Fibroblast of lung (primary cell): ENCODE measurements at regions not wholly inside any gene's neighbourhood (a gene's known extent, or its start where the extent isn't known, plus 50 kb on each side); places are given as distances from the start of the nearest gene placed in this dataset.

Source experiments
- DNase-seq, 2 donors: peaks; one replicate each; pipeline versions ENCODE4 v3.0.0 to v3.0.0-alpha.2; 2010; ENCODE audit warnings: low read depth in 2 of 2
- H2AFZ ChIP-seq: 2 replicates; pipeline ENCODE4 v1.5.1; 2012; ENCODE audit warnings: low read length, control low read depth, inconsistent platforms
- H3K27ac ChIP-seq: 2 replicates; pipeline ENCODE4 v1.5.1; 2011; ENCODE audit warnings: low read length, control low read depth; ENCODE audit not compliant: insufficient read depth
- H3K27me3 ChIP-seq: 2 replicates; pipeline ENCODE4 v1.5.1; 2011; ENCODE audit warnings: mild to moderate bottlenecking, low read length; ENCODE audit not compliant: control insufficient read depth, insufficient read depth
- H3K36me3 ChIP-seq: 2 replicates; pipeline ENCODE4 v1.5.1; 2011; ENCODE audit warnings: low read length; ENCODE audit not compliant: control insufficient read depth, insufficient read depth
- H3K4me1 ChIP-seq: 2 replicates; pipeline ENCODE4 v1.5.1; 2011; ENCODE audit warnings: low read length; ENCODE audit not compliant: control insufficient read depth, insufficient read depth; ENCODE audit errors: extremely low read depth
- H3K4me2 ChIP-seq: 2 replicates; pipeline ENCODE4 v1.5.1; 2011; ENCODE audit warnings: low read length, control low read depth; ENCODE audit not compliant: insufficient read depth; ENCODE audit errors: extremely low read depth
- H3K4me3 ChIP-seq, 4 experiments: fragments of 200-600 bp in 1 of 4; sonication (generic) in 1 of 4; replicated peaks in 1 of 4; 2 replicates each; pipeline ENCODE4 v1.5.1; 2011 to 2016; ENCODE audit warnings: low read length in 4 of 4, low read depth in 3 of 4, mild to moderate bottlenecking in 3 of 4, control low read depth in 2 of 4, inconsistent platforms in 1 of 4, mixed read lengths in 1 of 4; ENCODE audit not compliant: insufficient read depth in 1 of 4; ENCODE audit errors: control extremely low read depth in 1 of 4
- H3K79me2 ChIP-seq: 2 replicates; pipeline ENCODE4 v1.5.1; 2012; ENCODE audit warnings: mild to moderate bottlenecking, low read length, inconsistent platforms; ENCODE audit not compliant: control insufficient read depth, insufficient read depth
- H3K9ac ChIP-seq: 2 replicates; pipeline ENCODE4 v1.5.1; 2011; ENCODE audit warnings: mild to moderate bottlenecking, low read length, control low read depth; ENCODE audit not compliant: insufficient read depth
- H3K9me3 ChIP-seq: 2 replicates; pipeline ENCODE4 v1.5.1; 2012; ENCODE audit warnings: low read depth, low read length; ENCODE audit not compliant: control insufficient read depth, insufficient read depth
- H4K20me1 ChIP-seq: 2 replicates; pipeline ENCODE4 v1.5.1; 2011; ENCODE audit warnings: low read length; ENCODE audit not compliant: control insufficient read depth, insufficient read depth; ENCODE audit errors: extremely low read depth
- EZH2 ChIP-seq: IDR thresholded peaks from 2 replicates; pipeline ENCODE4 v1.5.1; 2012; ENCODE audit warnings: low read length, control low read depth, mild to moderate bottlenecking; ENCODE audit errors: missing control alignments
- TF ChIP-seq, protein P1 (sequence below), 2 donors: IDR thresholded peaks in 1 of 2; conservative IDR thresholded peaks in 1 of 2; 1 replicate in 1 of 2; 2 replicates in 1 of 2; pipeline ENCODE4 v1.5.1; 2011 to 2012; ENCODE audit warnings: low read length in 2 of 2, control low read depth in 1 of 2, inconsistent platforms in 1 of 2, low read depth in 1 of 2, mild to moderate bottlenecking in 1 of 2

DNA sequence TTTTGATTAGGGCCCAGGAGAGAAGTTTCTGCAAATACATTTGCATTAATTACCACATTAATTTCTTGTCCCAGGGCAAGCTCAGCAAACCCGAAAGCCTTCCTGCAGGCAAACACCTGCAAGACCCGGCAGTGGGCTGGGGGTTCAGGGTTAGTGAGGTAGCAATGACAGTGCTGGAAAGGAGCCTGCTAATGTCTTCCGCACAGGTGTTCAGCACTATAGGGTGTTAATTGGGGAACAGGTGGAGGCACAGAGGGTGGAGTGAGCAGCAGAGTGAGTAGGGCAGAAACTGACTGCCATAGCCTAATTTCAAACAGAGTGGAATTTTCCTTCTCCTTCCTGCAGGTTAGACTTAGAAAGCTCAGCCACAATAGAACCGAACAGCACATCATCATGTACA, 50.9 kb upstream of the UBASH3B start:
- no peak overlapping the region for H3K4me3 ChIP-seq
- H3K4me1 ChIP-seq: no peaks in the 10 kb centered on the region
- H4K20me1 ChIP-seq: no peaks in the 10 kb centered on the region
- H2AFZ ChIP-seq: no peak overlapping the region
- no peak overlapping the region for H3K9ac ChIP-seq
- H3K27me3 ChIP-seq: no peaks in the 10 kb centered on the region
- no peaks in the 10 kb centered on the region for H3K9me3 ChIP-seq
- no peak for TF ChIP-seq EZH2
- TF ChIP-seq, protein P1, sequence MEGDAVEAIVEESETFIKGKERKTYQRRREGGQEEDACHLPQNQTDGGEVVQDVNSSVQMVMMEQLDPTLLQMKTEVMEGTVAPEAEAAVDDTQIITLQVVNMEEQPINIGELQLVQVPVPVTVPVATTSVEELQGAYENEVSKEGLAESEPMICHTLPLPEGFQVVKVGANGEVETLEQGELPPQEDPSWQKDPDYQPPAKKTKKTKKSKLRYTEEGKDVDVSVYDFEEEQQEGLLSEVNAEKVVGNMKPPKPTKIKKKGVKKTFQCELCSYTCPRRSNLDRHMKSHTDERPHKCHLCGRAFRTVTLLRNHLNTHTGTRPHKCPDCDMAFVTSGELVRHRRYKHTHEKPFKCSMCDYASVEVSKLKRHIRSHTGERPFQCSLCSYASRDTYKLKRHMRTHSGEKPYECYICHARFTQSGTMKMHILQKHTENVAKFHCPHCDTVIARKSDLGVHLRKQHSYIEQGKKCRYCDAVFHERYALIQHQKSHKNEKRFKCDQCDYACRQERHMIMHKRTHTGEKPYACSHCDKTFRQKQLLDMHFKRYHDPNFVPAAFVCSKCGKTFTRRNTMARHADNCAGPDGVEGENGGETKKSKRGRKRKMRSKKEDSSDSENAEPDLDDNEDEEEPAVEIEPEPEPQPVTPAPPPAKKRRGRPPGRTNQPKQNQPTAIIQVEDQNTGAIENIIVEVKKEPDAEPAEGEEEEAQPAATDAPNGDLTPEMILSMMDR (conservative IDR thresholded peaks at IDR 0.05 in 1 of 2, IDR thresholded peaks at IDR 0.05 in 1 of 2; ENCODE audit: low read depth in 1 of 2, low read length in 2 of 2): no peak
- no peak overlapping the region for H3K4me2 ChIP-seq
- H3K36me3 ChIP-seq: no peaks in the 10 kb centered on the region
- DNase-seq: no peak
- no peak overlapping the region for H3K27ac ChIP-seq
- H3K79me2 ChIP-seq: no peaks in the 10 kb centered on the region

DNA sequence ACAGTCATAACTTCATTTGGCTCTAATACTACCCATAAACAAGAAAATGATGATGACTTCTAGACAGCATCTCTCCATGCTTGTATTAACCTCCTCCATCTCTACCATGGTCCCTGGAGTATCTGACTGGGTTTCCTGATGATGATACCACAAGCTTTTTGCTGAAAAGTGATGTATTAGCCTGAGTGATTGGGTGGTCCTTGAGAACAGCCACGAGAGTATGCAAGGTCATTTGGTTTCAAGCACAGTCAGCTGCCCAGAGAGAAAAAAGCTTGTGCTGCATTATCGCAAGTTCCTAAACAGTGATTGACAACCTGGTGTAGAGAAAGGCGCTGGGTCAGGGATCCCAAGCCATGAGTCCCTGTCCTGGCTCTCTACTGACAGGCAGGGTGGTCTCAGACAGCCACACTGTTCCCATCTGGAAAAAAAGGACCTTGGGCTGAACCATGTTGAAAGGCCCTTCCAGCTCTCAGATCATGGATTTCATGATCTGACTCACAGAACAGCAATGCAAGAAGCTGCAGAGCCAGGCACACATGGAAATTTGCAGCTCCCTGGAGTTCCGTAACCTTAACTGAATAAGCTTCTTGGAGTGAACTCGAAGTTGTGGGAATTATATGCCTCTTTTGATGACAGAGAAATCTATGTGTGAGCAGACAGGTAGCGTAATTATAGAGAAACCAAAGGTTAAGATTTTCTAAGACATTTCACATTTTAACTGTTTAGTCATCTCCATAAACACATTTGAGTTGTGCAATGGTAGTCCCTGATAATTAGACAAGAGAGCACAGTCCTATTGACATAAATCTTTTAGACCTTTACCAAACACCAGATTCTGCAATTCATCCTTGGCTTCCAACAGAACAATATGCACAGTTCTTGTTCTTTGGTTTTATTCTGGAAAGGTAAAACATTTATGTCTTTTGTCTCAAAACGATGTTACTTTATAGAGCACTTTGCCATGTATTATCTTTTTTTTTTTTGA, 54.1 kb upstream of the UBASH3B start:
- no peaks in the 10 kb centered on the region for H3K4me1 ChIP-seq
- no peak overlapping the region for H3K9ac ChIP-seq
- TF ChIP-seq, protein P1 (conservative IDR thresholded peaks at IDR 0.05 in 1 of 2, IDR thresholded peaks at IDR 0.05 in 1 of 2; ENCODE audit: low read depth in 1 of 2, low read length in 2 of 2): no peak
- TF ChIP-seq EZH2: no peak
- no peak overlapping the region for H3K4me3 ChIP-seq
- peak; percentile 74 to 86 for DNase-seq
- peaks cover 3% of the 10 kb centered on the region for H3K27me3 ChIP-seq
- no peaks in the 10 kb centered on the region for H3K9me3 ChIP-seq
- no peaks in the 10 kb centered on the region for H3K79me2 ChIP-seq
- no peaks in the 10 kb centered on the region for H4K20me1 ChIP-seq
- H3K27ac ChIP-seq: no peak overlapping the region
- H3K36me3 ChIP-seq: no peaks in the 10 kb centered on the region
- H2AFZ ChIP-seq: no peak overlapping the region
- H3K4me2 ChIP-seq: no peak overlapping the region

DNA sequence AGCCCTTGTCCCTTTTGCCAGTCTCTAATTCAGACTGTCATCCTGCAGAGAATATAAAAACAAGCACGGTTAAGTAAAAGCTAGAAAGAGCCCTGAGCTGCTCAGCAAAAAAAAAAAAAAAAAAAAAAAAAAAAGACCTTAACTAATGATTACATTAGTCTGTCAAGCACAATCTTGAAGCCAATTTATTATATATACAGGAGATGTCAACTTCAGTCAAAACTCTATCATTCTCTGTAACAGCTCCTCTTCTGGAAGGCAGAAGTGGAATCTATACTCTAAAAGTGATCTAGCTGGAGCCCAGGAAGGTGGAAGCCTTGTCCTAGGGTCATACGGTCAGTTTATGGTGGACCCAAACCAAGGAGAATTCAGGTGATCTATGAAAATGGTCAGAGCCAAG, 55.2 kb upstream of the UBASH3B start:
- Histone ChIP-seq H3K36me3 (no peaks in the 10 kb centered on the region), H2AFZ (no peak overlapping the region), H3K4me3 (no peak overlapping the region), H3K4me2 (no peak overlapping the region), H3K27me3 (peaks cover 3% of the 10 kb centered on the region), H3K9ac (no peak overlapping the region), H3K9me3 (no peaks in the 10 kb centered on the region), H3K79me2 (no peaks in the 10 kb centered on the region), H3K4me1 (no peaks in the 10 kb centered on the region), H3K27ac (no peak overlapping the region), H4K20me1 (no peaks in the 10 kb centered on the region)
- TF ChIP-seq, protein P1 (conservative IDR thresholded peaks at IDR 0.05 in 1 of 2, IDR thresholded peaks at IDR 0.05 in 1 of 2; ENCODE audit: low read depth in 1 of 2, low read length in 2 of 2): no peak
- TF ChIP-seq EZH2: no peak
- no peak for DNase-seq
